Endothelial cell of umbilical vein (primary cell): ENCODE measurements at regions not wholly inside any gene's neighbourhood (a gene's known extent, or its start where the extent isn't known, plus 50 kb on each side); places are given as distances from the start of the nearest gene placed in this dataset.

Source experiments
- BruUV-seq: library from RNA; stranded (reverse); fragments of 400-500 nt; replicated peaks from 2 replicates; lab custom pipeline; 2021; lab: Mats Ljungman, UMichigan
- CTCF ChIA-PET: fragments of 300-600, 350-600 bp; sonication (Branson Sonifier 250); formaldehyde crosslinking; loops from one replicate; lab custom pipeline; 2021; ENCODE audit warnings: antibody characterized with exemption, inconsistent platforms; lab: Charles Lee
- POLR2A ChIA-PET: fragments of 300-600, 350-600 bp; sonication (Branson Sonifier 250); formaldehyde crosslinking; loops from one replicate; lab custom pipeline; 2021; ENCODE audit warnings: antibody characterized with exemption, inconsistent platforms; lab: Charles Lee
- DNase-seq: peaks from one replicate; pipeline ENCODE4 v3.0.0-alpha.2; 2011; ENCODE audit warnings: low read depth, low spot score
- FAIRE-seq: peaks from 2 replicates; lab custom pipeline; 2011; peaks lifted over from hg19 to GRCh38; lab: Jason Lieb, UNC
- H2AFZ ChIP-seq: 2 replicates; pipeline ENCODE4 v1.6.0; 2012; ENCODE audit warnings: low read depth, low read length, control low read depth, inconsistent platforms
- H3K27ac ChIP-seq: 2 replicates; pipeline ENCODE4 v1.5.1; 2011; ENCODE audit warnings: low read depth, mild to moderate bottlenecking, control low read depth, low read length, moderate library complexity; ENCODE audit not compliant: insufficient read depth
- H3K27me3 ChIP-seq, 2 experiments: 2 replicates each; pipeline versions ENCODE4 v1.6.0 to v1.6.1; 2011; ENCODE audit warnings: low read length in 2 of 2, mixed read lengths in 1 of 2; ENCODE audit not compliant: control insufficient read depth in 2 of 2, insufficient read depth in 2 of 2
- H3K36me3 ChIP-seq, 2 experiments: 2 replicates in 1 of 2; 3 replicates in 1 of 2; pipeline ENCODE4 v1.5.1; 2011; ENCODE audit warnings: low read length in 2 of 2, mild to moderate bottlenecking in 1 of 2, moderate library complexity in 1 of 2; ENCODE audit not compliant: control insufficient read depth in 2 of 2, insufficient read depth in 2 of 2; ENCODE audit errors: extremely low read depth in 1 of 2
- H3K4me1 ChIP-seq: 3 replicates; pipeline ENCODE4 v1.5.1; 2011; ENCODE audit warnings: mild to moderate bottlenecking, low read length; ENCODE audit not compliant: control insufficient read depth, insufficient read depth; ENCODE audit errors: extremely low read depth
- H3K4me2 ChIP-seq: 2 replicates; pipeline ENCODE4 v1.6.1; 2011; ENCODE audit warnings: low read length, control low read depth, mixed read lengths; ENCODE audit not compliant: insufficient read depth
- H3K4me3 ChIP-seq, 3 experiments: fragments of 200-600 bp in 1 of 3; sonication (generic), shearing (Covaris generic) in 1 of 3; replicated peaks in 1 of 3; 2 replicates each; pipeline ENCODE4 v1.5.1; 2011 to 2016; ENCODE audit warnings: control low read depth in 3 of 3, low read length in 3 of 3, mild to moderate bottlenecking in 2 of 3, inconsistent platforms in 1 of 3, low read depth in 1 of 3, moderate library complexity in 1 of 3; ENCODE audit not compliant: insufficient read depth in 1 of 3
- H3K79me2 ChIP-seq: 2 replicates; pipeline ENCODE4 v1.6.0; 2012; ENCODE audit warnings: low read length, inconsistent platforms; ENCODE audit not compliant: control insufficient read depth, insufficient read depth
- H3K9ac ChIP-seq: replicated peaks from 2 replicates; pipeline ENCODE3; 2011; ENCODE audit warnings: low read length, control low read depth; ENCODE audit not compliant: insufficient read depth; ENCODE audit errors: extremely low read depth
- H3K9me1 ChIP-seq: replicated peaks from 3 replicates; pipeline ENCODE4 v1.6.0; 2011; ENCODE audit warnings: mild to moderate bottlenecking, low read length; ENCODE audit not compliant: control insufficient read depth, insufficient read depth; ENCODE audit errors: extremely low read depth
- H3K9me3 ChIP-seq: replicated peaks from 2 replicates; pipeline ENCODE4 v1.5.1; 2012; ENCODE audit warnings: low read length, inconsistent platforms; ENCODE audit not compliant: control insufficient read depth, insufficient read depth
- H4K20me1 ChIP-seq: replicated peaks from 2 replicates; pipeline ENCODE3; 2011; ENCODE audit warnings: mild to moderate bottlenecking, low read length; ENCODE audit not compliant: control insufficient read depth, insufficient read depth; ENCODE audit errors: extremely low read depth
- EZH2 ChIP-seq: IDR thresholded peaks from 2 replicates; pipeline ENCODE4 v1.6.1; 2012; ENCODE audit warnings: borderline replicate concordance, low read depth, mild to moderate bottlenecking, moderate library complexity, low read length, inconsistent platforms; ENCODE audit not compliant: severe bottlenecking
- FOS ChIP-seq: IDR thresholded peaks from 2 replicates; pipeline ENCODE4 v1.6.1; 2011; ENCODE audit warnings: mild to moderate bottlenecking, low read length, moderate library complexity, borderline replicate concordance; ENCODE audit not compliant: insufficient read depth
- GATA2 ChIP-seq: IDR thresholded peaks from 2 replicates; pipeline ENCODE4 v1.7.0; 2011; ENCODE audit warnings: low read depth, mild to moderate bottlenecking, moderate library complexity, mixed read lengths, low read length; ENCODE audit not compliant: insufficient read length, insufficient read depth
- JUN ChIP-seq: IDR thresholded peaks from 2 replicates; pipeline ENCODE4 v1.6.1; 2011; ENCODE audit warnings: borderline replicate concordance, low read depth; ENCODE audit not compliant: insufficient read length, insufficient read depth
- MYC ChIP-seq: IDR thresholded peaks from one replicate; pipeline ENCODE4 v1.6.1; 2011; ENCODE audit warnings: mild to moderate bottlenecking, low read depth, low read length
- POLR2A ChIP-seq: IDR thresholded peaks from 2 replicates; pipeline ENCODE4 v1.6.1; 2012; ENCODE audit warnings: low read depth, mild to moderate bottlenecking, control low read depth, low read length
- POLR2AphosphoS5 ChIP-seq: IDR thresholded peaks from 2 replicates; pipeline ENCODE4 v1.6.1; 2012; ENCODE audit warnings: low read depth, mild to moderate bottlenecking, control low read depth, low read length, moderate library complexity; ENCODE audit not compliant: insufficient read depth
- dilution Hi-C: fragments of 300-500 bp; cut with MboI; formaldehyde crosslinking; loops from one replicate; pipeline ENCODE4 v1.15.0; 2019; ENCODE audit warnings: low sequenced_read_pairs; ENCODE audit not compliant: extremely low pct_ligation_motif_present
- intact Hi-C: fragments of 100-400 bp; cut with micrococcal nuclease; formaldehyde crosslinking; loops from one replicate; pipeline ENCODE4 v1.10.0; 2022
- TF ChIP-seq, protein P1 (sequence below), 2 donors: IDR thresholded peaks; 1 replicate in 1 of 2; 2 replicates in 1 of 2; pipeline ENCODE4 v1.5.1; 2011; ENCODE audit warnings: low read length in 2 of 2, mild to moderate bottlenecking in 2 of 2, moderate library complexity in 2 of 2, control low read depth in 1 of 2, inconsistent platforms in 1 of 2, low read depth in 1 of 2; ENCODE audit not compliant: insufficient read depth in 1 of 2; ENCODE audit errors: extremely low read depth in 1 of 2
- TF ChIP-seq, protein P2 (sequence below): IDR thresholded peaks from 2 replicates; pipeline ENCODE4 v1.6.1; 2011; ENCODE audit not compliant: insufficient read depth, insufficient read length

DNA sequence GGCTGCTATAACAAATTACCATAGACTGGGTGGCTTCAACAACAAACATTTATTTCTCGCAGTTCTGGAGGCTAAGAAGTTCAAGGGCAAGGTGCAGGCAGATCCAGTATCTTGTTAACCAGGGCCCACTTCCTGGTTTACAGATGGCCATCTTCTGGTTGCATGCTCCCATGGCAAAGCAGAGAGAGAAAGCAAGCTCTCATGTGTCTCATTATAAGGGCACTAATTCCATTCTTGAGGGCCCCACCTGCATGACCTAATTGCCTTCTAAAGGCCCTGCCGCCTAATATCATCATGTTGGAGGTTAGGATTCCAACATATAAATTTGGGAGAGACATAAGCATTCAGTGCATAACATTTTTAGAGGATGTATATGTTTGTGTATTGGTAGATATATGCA is 280.1 kb upstream of the TMPO start:
- no peaks in the 10 kb centered on the region for H3K9me3 ChIP-seq
- no peaks in the 10 kb centered on the region for H4K20me1 ChIP-seq
- TF ChIP-seq POLR2AphosphoS5, result no peak
- no peak for TF ChIP-seq POLR2A
- TF ChIP-seq EZH2, result no peak
- no peak for TF ChIP-seq MYC
- no peak for TF ChIP-seq GATA2
- TF ChIP-seq, protein P1, sequence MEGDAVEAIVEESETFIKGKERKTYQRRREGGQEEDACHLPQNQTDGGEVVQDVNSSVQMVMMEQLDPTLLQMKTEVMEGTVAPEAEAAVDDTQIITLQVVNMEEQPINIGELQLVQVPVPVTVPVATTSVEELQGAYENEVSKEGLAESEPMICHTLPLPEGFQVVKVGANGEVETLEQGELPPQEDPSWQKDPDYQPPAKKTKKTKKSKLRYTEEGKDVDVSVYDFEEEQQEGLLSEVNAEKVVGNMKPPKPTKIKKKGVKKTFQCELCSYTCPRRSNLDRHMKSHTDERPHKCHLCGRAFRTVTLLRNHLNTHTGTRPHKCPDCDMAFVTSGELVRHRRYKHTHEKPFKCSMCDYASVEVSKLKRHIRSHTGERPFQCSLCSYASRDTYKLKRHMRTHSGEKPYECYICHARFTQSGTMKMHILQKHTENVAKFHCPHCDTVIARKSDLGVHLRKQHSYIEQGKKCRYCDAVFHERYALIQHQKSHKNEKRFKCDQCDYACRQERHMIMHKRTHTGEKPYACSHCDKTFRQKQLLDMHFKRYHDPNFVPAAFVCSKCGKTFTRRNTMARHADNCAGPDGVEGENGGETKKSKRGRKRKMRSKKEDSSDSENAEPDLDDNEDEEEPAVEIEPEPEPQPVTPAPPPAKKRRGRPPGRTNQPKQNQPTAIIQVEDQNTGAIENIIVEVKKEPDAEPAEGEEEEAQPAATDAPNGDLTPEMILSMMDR (IDR thresholded peaks at IDR 0.05; ENCODE audit: extremely low read depth in 1 of 2, insufficient read depth in 1 of 2, low read depth in 1 of 2, low read length in 2 of 2), result no peak
- TF ChIP-seq JUN, result no peak
- TF ChIP-seq, protein P2, sequence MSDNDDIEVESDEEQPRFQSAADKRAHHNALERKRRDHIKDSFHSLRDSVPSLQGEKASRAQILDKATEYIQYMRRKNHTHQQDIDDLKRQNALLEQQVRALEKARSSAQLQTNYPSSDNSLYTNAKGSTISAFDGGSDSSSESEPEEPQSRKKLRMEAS, result no peak
- no peak for TF ChIP-seq FOS
- H3K4me1 ChIP-seq, result no peaks in the 10 kb centered on the region
- ChIA-PET POLR2A (no interaction called here), CTCF (interaction anchor here (2.2 kb wide), 1 partner anchor 9 kb away, joined by 8 read pairs; no protein-coding TSS in a partner anchor)
- H3K9me1 ChIP-seq, result no peaks in the 10 kb centered on the region
- FAIRE-seq, result no peak
- H3K4me3 ChIP-seq, result no peak overlapping the region
- no peaks in the 10 kb centered on the region for H3K79me2 ChIP-seq
- no peak overlapping the region for H3K9ac ChIP-seq
- H3K4me2 ChIP-seq, result no peak overlapping the region
- H3K36me3 ChIP-seq, result no peaks in the 10 kb centered on the region
- no peak for DNase-seq
- dilution Hi-C loops, result no loop called here
- H3K27me3 ChIP-seq, result no peaks in the 10 kb centered on the region
- no peak overlapping the region for H2AFZ ChIP-seq
- intact Hi-C loops, result no loop called here
- BruUV-seq, result no TSS peak
- H3K27ac ChIP-seq, result no peak overlapping the region
